Fibroblast of skin of right biceps (primary cell): ENCODE measurements at regions not wholly inside any gene's neighbourhood (a gene's known extent, or its start where the extent isn't known, plus 50 kb on each side); places are given as distances from the start of the nearest gene placed in this dataset.
A peak's percentile ranks its signal among the peaks of the same experiment; 100 is the strongest.
"Not testable (repeated sequence)": the region's sequence is repeated elsewhere in the genome, so short reads cannot be mapped to it uniquely, and the experiment has no call there.

ENCODE experiments used
- DNase-seq: peaks from one replicate; pipeline ENCODE4 v3.0.0-alpha.2; 2013

GRCh38 chr14:85159726-85160125 is 370.2 kb upstream of the FLRT2 start:
- DNase-seq: no peak

GRCh38 chr14:85165094-85165493 is 364.9 kb upstream of the FLRT2 start:
- DNase-seq: no peak

- DNase-seq: no peak
Measured at GRCh38 chr14:85169381-85169780, 360.6 kb upstream of the FLRT2 start.

GRCh38 chr14:85172290-85172689 is 357.7 kb upstream of the FLRT2 start:
- no peak for DNase-seq

GRCh38 chr14:85172889-85173477 is 357.0 kb upstream of the FLRT2 start:
- no peak for DNase-seq

GRCh38 chr14:85175556-85175955 is 354.4 kb upstream of the FLRT2 start:
- peak; percentile 83 for DNase-seq

- DNase-seq: no peak
Measured at GRCh38 chr14:85178864-85179263, 351.1 kb upstream of the FLRT2 start.

- DNase-seq: no peak
Measured at GRCh38 chr14:85180876-85181275, 349.1 kb upstream of the FLRT2 start.

- DNase-seq: no peak
Measured at GRCh38 chr14:85182282-85182681, 347.7 kb upstream of the FLRT2 start.

GRCh38 chr14:85186082-85186481 is 343.9 kb upstream of the FLRT2 start:
- no peak for DNase-seq

GRCh38 chr14:85187521-85187920 is 342.4 kb upstream of the FLRT2 start:
- no peak for DNase-seq

- DNase-seq: no peak
Measured at GRCh38 chr14:85188836-85189235, 341.1 kb upstream of the FLRT2 start.

GRCh38 chr14:85189253-85189652 is 340.7 kb upstream of the FLRT2 start:
- DNase-seq: not testable (repeated sequence)

GRCh38 chr14:85190251-85190650 is 339.7 kb upstream of the FLRT2 start:
- no peak for DNase-seq

GRCh38 chr14:85191986-85192385 is 338.0 kb upstream of the FLRT2 start:
- no peak for DNase-seq

- no peak for DNase-seq
Measured at GRCh38 chr14:85195872-85196477, 334.0 kb upstream of the FLRT2 start.

GRCh38 chr14:85198001-85198400 is 331.9 kb upstream of the FLRT2 start:
- DNase-seq: peak; percentile 9

GRCh38 chr14:85205875-85206274 is 324.1 kb upstream of the FLRT2 start:
- no peak for DNase-seq

GRCh38 chr14:85214471-85214870 is 315.5 kb upstream of the FLRT2 start:
- DNase-seq: peak; percentile 62

GRCh38 chr14:85217412-85217811 is 312.5 kb upstream of the FLRT2 start:
- DNase-seq: peak; percentile 41

GRCh38 chr14:85218982-85219381 is 311.0 kb upstream of the FLRT2 start:
- no peak for DNase-seq

GRCh38 chr14:85221832-85222231 is 308.1 kb upstream of the FLRT2 start:
- no peak for DNase-seq

- no peak for DNase-seq
Measured at GRCh38 chr14:85222341-85222740, 307.6 kb upstream of the FLRT2 start.

- DNase-seq: no peak
Measured at GRCh38 chr14:85223667-85224066, 306.3 kb upstream of the FLRT2 start.

GRCh38 chr14:85224241-85224640 is 305.7 kb upstream of the FLRT2 start:
- DNase-seq: no peak
